Mammary epithelial cell (primary cell): ENCODE measurements at regions not wholly inside any gene's neighbourhood (a gene's known extent, or its start where the extent isn't known, plus 50 kb on each side); places are given as distances from the start of the nearest gene placed in this dataset.

Experiments
- EZH2 ChIP-seq: IDR thresholded peaks from 2 replicates; pipeline ENCODE4 v1.6.1; 2012; ENCODE audit warnings: low read length, inconsistent platforms, borderline replicate concordance
- TF ChIP-seq, protein P1 (sequence below), 2 donors: IDR thresholded peaks in 1 of 2; conservative IDR thresholded peaks in 1 of 2; 2 replicates each; pipeline ENCODE4 v1.5.1; 2011 to 2012; ENCODE audit warnings: inconsistent platforms in 2 of 2, low read length in 2 of 2, mild to moderate bottlenecking in 2 of 2, control low read depth in 1 of 2, low read depth in 1 of 2; ENCODE audit not compliant: insufficient read depth in 1 of 2; ENCODE audit errors: extremely low read depth in 1 of 2

DNA sequence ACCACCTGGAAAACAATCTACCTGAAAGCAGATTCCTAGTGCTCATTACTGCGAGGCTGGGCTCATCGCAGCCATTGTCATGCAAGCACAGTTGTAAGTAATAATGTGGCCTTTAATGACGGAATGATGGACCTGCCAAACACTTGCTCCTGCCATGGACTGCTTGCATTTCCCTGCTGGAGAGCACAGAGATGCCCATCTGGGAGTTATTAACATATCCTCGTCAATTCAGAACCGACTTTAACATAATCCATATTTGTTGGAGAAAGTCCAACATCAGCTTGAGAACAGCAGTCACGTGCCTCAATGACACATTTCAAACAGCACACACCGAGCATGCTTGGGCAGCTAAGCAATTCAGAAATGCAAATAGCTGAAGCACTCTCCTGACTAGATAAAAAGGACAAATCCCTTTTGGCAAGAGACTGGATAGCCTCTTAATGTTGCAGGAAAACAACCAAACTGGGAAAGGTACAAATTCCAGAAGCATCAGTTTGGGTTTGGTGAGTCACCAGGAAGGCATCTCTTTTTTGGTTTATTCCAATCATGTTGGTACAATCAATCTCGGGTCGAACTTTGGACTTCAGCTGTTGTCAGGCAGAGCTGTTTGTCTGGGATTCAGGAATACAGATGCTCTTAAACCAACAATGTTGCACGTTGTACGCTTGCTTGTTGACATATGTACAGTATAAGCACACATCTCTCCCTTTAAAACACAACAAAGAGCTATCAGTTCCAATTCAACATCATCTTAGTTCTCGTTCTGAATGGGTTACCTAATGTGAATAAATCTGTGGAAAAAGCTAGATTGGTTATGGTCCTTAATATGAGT lies 395.8 kb downstream of the LNPK start:
- TF ChIP-seq, protein P1, sequence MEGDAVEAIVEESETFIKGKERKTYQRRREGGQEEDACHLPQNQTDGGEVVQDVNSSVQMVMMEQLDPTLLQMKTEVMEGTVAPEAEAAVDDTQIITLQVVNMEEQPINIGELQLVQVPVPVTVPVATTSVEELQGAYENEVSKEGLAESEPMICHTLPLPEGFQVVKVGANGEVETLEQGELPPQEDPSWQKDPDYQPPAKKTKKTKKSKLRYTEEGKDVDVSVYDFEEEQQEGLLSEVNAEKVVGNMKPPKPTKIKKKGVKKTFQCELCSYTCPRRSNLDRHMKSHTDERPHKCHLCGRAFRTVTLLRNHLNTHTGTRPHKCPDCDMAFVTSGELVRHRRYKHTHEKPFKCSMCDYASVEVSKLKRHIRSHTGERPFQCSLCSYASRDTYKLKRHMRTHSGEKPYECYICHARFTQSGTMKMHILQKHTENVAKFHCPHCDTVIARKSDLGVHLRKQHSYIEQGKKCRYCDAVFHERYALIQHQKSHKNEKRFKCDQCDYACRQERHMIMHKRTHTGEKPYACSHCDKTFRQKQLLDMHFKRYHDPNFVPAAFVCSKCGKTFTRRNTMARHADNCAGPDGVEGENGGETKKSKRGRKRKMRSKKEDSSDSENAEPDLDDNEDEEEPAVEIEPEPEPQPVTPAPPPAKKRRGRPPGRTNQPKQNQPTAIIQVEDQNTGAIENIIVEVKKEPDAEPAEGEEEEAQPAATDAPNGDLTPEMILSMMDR (conservative IDR thresholded peaks at IDR 0.05 in 1 of 2, IDR thresholded peaks at IDR 0.05 in 1 of 2; ENCODE audit: extremely low read depth in 1 of 2, insufficient read depth in 1 of 2, low read depth in 1 of 2, low read length in 2 of 2), result no peak
- TF ChIP-seq EZH2, result no peak
